K562 (cell line): ENCODE measurements at regions not wholly inside any gene's neighbourhood (a gene's known extent, or its start where the extent isn't known, plus 50 kb on each side); places are given as distances from the start of the nearest gene placed in this dataset.

Experiments used
- CBX5 ChIP-seq: IDR thresholded peaks from 2 replicates; pipeline ENCODE4 v1.6.1; 2014; ENCODE audit warnings: low read depth, borderline replicate concordance
- TF ChIP-seq, protein P1 (sequence below): fragments of 150-350 bp; IDR thresholded peaks from 2 replicates; pipeline ENCODE4 v1.6.1; 2014; ENCODE audit warnings: low read depth, mild to moderate bottlenecking, low read length, borderline replicate concordance

DNA sequence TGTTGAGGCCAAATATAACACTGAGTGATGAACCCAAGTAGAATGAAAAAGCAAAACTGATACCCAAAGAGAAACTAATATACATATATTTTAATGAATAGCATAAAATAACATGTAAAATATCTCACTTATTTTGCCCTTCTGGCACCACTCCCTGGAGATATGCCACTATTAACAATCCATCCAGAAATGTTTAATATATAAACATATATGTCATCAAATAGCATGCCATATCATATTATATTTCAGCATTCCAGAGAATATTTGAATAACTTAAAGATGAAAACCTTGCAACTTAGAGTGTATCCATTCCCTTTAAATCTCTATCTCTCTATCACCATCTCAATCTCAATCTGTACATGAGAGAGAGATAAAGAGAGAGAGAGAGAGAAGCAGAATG lies 1073.3 kb upstream of the RAG2 start:
- no peak for TF ChIP-seq CBX5
- TF ChIP-seq, protein P1, sequence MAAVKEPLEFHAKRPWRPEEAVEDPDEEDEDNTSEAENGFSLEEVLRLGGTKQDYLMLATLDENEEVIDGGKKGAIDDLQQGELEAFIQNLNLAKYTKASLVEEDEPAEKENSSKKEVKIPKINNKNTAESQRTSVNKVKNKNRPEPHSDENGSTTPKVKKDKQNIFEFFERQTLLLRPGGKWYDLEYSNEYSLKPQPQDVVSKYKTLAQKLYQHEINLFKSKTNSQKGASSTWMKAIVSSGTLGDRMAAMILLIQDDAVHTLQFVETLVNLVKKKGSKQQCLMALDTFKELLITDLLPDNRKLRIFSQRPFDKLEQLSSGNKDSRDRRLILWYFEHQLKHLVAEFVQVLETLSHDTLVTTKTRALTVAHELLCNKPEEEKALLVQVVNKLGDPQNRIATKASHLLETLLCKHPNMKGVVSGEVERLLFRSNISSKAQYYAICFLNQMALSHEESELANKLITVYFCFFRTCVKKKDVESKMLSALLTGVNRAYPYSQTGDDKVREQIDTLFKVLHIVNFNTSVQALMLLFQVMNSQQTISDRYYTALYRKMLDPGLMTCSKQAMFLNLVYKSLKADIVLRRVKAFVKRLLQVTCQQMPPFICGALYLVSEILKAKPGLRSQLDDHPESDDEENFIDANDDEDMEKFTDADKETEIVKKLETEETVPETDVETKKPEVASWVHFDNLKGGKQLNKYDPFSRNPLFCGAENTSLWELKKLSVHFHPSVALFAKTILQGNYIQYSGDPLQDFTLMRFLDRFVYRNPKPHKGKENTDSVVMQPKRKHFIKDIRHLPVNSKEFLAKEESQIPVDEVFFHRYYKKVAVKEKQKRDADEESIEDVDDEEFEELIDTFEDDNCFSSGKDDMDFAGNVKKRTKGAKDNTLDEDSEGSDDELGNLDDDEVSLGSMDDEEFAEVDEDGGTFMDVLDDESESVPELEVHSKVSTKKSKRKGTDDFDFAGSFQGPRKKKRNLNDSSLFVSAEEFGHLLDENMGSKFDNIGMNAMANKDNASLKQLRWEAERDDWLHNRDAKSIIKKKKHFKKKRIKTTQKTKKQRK: no peak
